GM19463 (cell line): ENCODE measurements at regions not wholly inside any gene's neighbourhood (a gene's known extent, or its start where the extent isn't known, plus 50 kb on each side); places are given as distances from the start of the nearest gene placed in this dataset.

Source experiments
- ATAC-seq: cut with Tn5 transposase; IDR thresholded peaks from one replicate; pipeline ENCODE4 v1.9.1; 2021; ENCODE audit warnings: mild to moderate bottlenecking, moderate library complexity; ENCODE audit not compliant: unreplicated experiment

DNA sequence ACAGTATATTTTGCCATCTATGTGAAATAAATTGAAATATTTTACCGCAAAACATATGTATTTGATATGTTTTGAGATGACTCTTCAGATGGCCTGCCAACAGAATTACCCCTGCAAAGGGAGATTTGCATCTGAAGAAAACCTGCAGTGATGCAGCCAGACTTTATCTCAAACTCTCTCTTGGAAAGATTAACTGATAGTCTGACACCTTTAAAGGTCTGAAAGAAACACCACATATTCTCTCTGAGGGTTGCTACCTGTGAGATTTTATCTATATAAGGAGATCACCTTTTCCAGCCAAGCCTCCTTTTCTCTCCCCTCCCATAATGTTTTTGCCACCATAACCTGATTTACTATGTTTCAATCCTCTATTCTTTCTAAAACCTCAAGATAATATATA lies 1106.3 kb upstream of the IGFBP7 start:
- ATAC-seq: no peak

- no peak for ATAC-seq
These were observed 1104.2 kb upstream of the IGFBP7 start for GRCh38 chr4:58214376-58214775.

DNA sequence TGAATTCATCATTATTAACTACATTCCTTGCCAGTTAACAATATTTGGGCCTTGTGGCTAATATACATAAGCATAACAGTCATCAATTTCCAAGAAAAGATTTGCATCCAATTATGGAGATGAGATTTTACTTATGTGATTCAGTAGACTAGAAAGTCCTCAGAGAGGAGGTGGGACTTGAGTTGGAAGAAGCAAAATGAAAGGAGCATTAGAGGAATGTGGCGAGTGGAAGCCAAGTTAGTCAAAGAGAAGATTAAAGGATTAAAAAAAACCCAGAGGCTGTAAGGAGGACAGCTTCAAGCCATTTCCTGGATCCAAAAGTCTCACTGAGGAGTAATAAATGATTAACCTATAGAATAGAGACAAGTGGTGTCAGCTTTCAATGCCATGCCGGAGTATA lies 1099.4 kb upstream of the IGFBP7 start:
- ATAC-seq: no peak

- ATAC-seq: no peak
These were observed 1098.8 kb upstream of the IGFBP7 start for GRCh38 chr4:58209001-58209400.

DNA sequence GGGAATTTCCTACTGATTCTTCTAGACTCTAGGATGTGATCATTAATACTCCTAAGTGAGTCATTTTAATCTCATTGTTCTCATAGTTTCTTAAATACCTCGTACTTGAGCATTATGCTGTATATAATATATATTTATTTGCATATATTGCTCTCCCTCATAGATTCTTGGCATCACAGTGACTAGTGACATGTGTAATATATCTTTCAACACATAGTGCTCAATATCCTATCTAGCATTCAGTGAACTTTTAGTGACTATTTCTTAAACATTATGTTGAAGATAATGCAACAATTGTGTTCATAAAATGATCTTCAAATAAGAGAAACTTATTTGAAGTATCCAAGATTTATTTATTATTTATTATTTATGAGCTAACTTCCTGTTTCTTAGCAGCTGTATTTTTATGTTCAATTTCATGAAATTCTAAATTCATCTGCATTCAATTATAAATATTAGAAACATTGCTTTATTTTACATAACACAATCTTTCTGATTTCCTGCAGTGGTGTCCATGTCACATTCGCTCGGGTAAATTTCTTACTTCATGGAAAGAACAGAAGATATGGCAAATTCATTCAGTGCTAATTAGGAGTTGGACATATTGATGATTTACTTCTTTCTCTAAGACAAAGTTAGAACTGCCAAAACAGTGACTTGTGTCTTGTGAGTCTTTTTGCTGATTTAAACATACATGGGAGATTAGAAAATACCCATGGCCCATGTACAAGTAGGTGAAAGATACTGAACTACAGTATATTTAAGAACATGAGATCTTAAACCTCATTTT lies 1095.5 kb upstream of the IGFBP7 start:
- ATAC-seq: no peak

DNA sequence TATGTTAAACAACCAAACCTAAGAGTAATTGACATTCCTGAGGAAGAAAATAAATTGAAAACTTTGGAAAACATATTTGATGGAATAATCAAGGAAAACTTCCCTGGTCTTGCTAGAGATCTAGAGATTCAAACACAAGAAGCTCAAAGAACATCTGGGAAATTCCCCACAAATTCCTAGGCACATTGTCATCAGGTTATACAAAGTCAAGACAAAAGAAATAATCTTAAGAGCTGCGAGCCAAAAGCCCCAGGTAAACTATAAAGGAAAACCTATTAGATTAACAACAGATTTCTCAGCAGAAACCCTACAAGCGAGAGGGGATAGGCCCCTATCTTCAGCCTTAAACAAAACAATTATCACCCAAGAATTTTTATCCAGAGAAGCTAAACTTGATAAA lies 1082.0 kb upstream of the IGFBP7 start:
- ATAC-seq: no peak

DNA sequence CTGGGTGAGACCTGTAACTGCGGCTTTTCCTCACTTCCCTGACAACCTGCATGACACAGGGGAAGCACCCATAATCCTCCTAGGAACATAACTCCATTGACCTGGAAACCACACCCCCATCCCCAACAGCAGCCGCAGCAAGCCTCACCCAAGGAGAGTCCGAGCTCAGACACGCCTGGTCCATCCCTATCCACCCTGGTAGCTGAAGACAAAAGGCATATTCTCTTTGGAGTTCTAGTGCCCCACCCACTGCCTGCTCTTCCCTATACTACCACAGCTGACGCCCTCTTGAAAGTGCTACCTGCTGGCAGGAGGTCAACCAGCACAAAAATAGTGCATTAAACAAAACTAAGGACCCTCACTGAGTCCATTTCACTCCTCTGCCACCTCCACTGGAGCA lies 1080.9 kb upstream of the IGFBP7 start:
- ATAC-seq: no peak

GRCh38 chr4:58188316-58188715 lies 1078.1 kb upstream of the IGFBP7 start:
- ATAC-seq: no peak

DNA sequence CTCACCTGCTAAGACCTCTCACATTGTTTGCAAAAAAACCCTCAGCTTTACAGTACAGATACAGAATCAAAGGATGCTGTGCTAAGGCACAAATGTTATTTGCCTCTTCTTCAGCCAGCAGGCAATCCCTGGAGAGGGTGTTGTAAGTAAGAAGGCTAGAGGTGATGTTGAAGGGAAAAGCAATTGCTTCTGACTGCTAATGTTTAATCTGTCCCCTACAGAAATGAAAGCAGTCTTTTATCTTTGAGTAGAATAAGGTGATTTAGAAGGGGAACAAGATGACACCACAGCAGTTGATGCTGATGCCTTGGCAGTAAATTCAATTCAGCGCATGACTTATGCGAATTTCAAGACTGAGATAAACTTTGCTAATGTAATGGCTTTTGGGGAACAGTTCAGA lies 1064.8 kb upstream of the IGFBP7 start:
- ATAC-seq: no peak

DNA sequence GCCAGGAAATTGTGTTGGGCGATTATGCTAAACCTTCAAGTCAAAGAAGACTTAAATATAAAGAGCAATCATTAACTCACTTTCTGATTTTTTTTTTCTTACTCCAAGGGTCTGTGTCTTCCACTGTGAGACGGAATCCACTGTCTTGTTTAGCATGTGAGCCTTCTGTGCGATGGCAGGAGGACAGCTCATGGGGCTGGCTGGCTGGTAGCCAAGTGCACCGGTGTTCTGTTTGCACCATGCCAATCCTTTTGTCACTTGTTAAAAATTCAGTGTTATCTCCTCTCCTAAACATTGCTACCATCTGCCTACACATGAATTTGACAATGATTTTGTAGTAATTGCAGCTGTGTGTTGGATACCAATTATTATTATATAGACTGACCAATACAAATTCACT lies 1056.3 kb upstream of the IGFBP7 start:
- ATAC-seq: no peak

DNA sequence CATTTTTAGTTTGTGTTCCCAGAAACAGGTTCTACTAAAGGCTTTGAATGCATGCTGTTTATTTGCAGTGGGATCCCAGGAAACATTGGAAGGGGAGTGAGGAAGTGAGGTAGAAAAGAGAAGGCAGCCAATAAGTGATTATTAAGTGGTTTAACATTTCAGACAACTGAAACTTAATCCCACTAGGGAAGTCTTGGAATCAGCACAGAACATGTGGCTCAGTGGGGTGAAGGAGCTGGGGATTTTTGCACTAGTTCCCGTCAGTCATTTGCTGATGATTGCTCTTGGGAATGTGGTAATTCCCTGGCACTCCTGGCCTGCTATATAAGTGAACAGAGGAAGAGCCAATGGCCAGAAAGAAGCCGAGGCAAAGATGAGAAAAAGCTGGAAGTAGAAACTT lies 1053.0 kb upstream of the IGFBP7 start:
- no peak for ATAC-seq

DNA sequence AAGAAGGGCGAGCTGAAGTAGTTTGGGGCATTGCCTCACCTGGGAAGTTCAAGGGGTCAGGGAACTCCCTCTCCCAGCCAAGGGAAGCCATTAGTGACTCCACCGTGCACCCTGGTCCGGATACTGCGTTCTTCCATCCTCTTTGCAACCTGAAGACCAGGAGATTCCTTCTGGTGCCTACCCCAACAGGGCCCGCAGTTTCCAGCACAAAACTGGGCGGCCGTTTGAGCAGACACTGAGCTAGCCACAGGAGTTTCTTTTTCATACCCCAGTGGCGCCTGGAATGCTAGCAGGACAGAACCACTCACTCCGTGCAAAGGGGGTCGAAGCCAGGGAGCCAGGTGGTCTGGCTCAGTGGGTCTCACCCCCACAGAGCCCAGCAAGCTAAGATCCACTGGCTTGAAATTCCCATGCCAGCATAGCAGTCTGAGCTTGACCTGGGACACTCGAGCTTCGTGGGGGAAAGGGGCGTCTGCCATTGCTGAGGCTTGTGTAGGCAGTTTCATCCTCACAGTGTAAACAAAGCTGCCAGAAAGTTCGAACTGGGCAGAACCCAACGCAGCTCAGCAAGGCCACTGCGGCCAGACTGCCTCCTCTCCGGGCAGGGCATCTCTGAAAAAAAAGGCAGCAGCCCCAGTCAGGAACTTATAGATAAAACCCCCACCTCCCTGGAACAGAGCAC lies 1039.4 kb upstream of the IGFBP7 start:
- no peak for ATAC-seq

DNA sequence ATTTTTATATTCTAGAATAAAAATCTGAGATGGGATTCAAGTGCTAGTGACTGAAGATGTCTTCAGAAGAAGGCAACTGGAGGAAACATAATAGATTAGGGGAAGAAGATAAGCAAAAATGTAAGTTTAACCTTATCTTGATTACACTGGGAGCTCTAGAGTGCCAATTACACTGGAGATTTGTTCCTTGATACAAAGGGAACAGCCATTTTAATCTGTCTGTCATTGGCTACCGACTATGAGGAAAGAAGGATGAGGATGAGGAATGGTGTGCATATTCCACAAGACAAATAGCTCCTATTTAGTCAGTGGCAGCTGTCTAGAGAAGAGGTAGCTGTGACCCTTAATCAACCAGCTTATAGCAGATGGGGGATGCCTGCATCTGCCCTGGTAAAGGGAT lies 1034.5 kb upstream of the IGFBP7 start:
- no peak for ATAC-seq

GRCh38 chr4:58138786-58139668 lies 1028.8 kb upstream of the IGFBP7 start:
- ATAC-seq: no peak

DNA sequence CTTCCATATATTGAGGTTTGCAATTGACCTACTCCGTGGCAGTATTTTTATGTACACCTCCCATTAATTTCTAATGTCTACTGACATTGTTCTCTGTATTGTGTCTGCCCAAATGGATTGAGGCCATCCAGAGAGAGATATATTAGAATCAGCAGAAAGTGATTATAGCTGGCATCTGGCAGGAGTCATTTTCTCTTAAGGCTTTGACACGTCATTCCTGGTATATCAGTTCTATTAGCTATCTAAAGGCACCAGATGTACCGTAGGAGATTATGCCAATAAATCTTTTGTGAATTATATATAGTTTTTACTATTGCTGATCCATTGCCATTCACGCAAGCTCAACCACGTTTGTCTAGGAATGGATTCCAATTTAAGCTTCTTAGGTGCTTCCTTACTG lies 1026.4 kb upstream of the IGFBP7 start:
- ATAC-seq: no peak

DNA sequence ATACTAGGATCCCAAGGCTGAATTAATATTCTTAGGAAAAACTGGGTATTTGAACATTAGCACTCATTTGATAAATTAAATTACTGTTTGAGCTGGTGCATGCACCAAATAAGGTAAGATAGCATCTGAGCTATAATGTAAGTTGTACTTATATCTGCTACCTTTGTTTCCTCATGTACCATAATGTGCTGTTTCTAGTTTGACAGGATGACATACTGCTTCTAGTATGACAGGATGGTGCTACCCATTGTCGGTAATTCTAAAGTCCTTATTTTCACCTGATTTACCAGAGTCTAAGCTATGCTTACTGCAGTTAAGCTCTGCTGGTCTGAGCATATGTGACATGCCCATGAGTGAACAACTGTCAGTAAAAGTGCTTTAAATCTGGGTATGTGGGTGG lies 1017.5 kb upstream of the IGFBP7 start:
- no peak for ATAC-seq

- no peak for ATAC-seq
These were observed 1009.1 kb upstream of the IGFBP7 start for GRCh38 chr4:58119298-58119697.

DNA sequence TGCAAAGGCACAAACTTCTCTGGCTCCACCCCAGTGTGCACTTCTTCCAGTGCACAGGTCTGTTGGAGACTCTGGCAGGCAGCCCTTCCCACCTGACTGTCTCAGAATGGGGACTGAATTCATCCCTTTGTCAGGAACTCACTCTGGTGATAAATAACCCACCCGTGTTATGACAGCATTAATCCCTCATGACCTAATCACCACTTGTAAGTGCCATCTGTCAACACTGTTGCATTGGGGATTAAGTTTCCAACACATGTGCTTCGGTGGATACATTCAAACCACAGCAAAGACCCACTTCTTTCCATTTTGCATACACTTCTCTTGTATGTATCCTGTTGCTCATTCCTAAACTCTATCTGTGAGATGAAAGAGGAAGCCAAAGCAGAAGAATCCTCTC lies 1002.9 kb upstream of the IGFBP7 start:
- ATAC-seq: no peak

GRCh38 chr4:58111818-58112217 lies 1001.6 kb upstream of the IGFBP7 start:
- ATAC-seq: no peak

GRCh38 chr4:58093352-58093751 lies 983.2 kb upstream of the IGFBP7 start:
- ATAC-seq: no peak

DNA sequence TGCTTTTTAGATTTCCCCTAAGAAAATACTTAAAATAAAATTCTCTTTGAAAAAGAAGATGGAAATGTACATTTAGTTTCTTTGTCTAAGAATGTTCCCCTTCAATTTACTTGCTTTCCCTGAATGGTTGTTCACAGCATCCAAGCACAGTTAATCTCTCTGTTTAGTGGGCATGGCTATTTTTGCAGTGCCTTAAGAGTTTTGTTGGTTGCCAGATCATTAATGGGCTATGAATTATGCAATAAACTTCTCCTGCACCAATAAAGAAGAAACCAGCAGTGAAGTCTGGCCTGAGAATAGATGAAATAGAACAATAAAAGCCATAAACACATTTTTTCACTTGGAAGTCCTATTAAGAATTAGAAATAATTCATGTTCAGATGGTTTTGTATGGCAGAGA lies 980.4 kb upstream of the IGFBP7 start:
- no peak for ATAC-seq

DNA sequence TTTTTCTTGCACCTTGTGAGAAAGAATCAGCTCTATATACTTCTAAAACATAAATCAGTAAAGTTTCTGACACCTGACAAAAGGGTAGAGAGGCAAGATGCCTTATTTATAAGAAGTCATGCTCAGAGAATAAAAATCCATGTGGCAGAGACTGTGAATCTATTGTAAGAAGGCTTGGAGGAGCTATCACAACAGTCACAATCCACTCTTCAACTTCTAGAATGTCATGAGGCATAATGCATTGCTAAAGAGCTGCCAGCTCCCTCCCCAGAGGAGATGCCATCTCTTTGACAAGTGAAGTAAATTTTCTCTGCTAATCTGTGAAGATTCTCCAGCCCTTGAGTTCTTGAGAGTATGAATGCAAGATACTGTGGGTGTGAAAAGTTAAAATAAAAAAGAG lies 971.2 kb upstream of the IGFBP7 start:
- no peak for ATAC-seq
